Esophagus muscularis mucosa (tissue), 4 donors: ENCODE measurements at regions not wholly inside any gene's neighbourhood (a gene's known extent, or its start where the extent isn't known, plus 50 kb on each side); places are given as distances from the start of the nearest gene placed in this dataset.

Experiments used
- DNase-seq: peaks from one replicate; pipeline ENCODE4 v3.0.0-alpha.2; 2017; ENCODE audit errors: extremely low spot score
- H3K27ac ChIP-seq, 4 donors: fragments of 200-600 bp; sonication (generic); replicated peaks in 1 of 4; 1 replicate in 3 of 4; 2 replicates in 1 of 4; pipeline ENCODE4 v1.5.1; 2016 to 2019; ENCODE audit warnings: mild to moderate bottlenecking in 1 of 4
- H3K27me3 ChIP-seq, 4 donors: fragments of 200-600 bp; sonication (generic); one replicate each; pipeline versions ENCODE4 v1.5.1 to v1.6.0; 2016 to 2019
- H3K36me3 ChIP-seq, 4 donors: fragments of 200-600 bp; sonication (generic); one replicate each; pipeline ENCODE4 v1.5.1; 2016 to 2019
- H3K4me1 ChIP-seq, 4 donors: fragments of 200-600 bp; sonication (generic); one replicate each; pipeline ENCODE4 v1.5.1; 2016 to 2019
- H3K4me3 ChIP-seq, 4 donors: fragments of 200-600 bp; sonication (generic); 1 replicate in 2 of 4; 2 replicates in 2 of 4; pipeline ENCODE4 v1.5.1; 2016 to 2019; ENCODE audit warnings: mild to moderate bottlenecking in 4 of 4, moderate library complexity in 1 of 4
- H3K9me3 ChIP-seq, 4 donors: fragments of 200-600 bp; sonication (generic); 1 replicate in 3 of 4; 2 replicates in 1 of 4; pipeline ENCODE4 v1.5.1; 2016 to 2019
- EP300 ChIP-seq: sonication (generic); formaldehyde crosslinking; IDR thresholded peaks from one replicate; pipeline ENCODE4 v1.6.1; 2017; ENCODE audit warnings: antibody characterized with exemption
- POLR2A ChIP-seq: fragments of 450-650 bp; IDR thresholded peaks from one replicate; pipeline ENCODE4 v1.6.1; 2017; ENCODE audit warnings: antibody characterized with exemption, moderate library complexity, mild to moderate bottlenecking, low read depth
- POLR2AphosphoS5 ChIP-seq, 2 donors: sonication (generic); formaldehyde crosslinking; IDR thresholded peaks; one replicate each; pipeline ENCODE4 v1.6.1; 2017; ENCODE audit warnings: antibody characterized with exemption in 2 of 2
- WGBS: methylation state at CpG from one replicate; pipeline ENCODE4 v1.1.5; 2018; 5-methylcytosine and 5-hydroxymethylcytosine counted together
- intact Hi-C: fragments of 100-400 bp; cut with DNase I; formaldehyde crosslinking; loops from one replicate; pipeline ENCODE4 v1.15.1; 2023
- small RNA-seq, 3 donors: library from RNA; depleted of rRNA; stranded (forward); fragments of <200 nt; gene quantifications; one replicate each; pipeline ENCODE3, GENCODE V24; 2016
- TF ChIP-seq, protein P1 (sequence below), 3 experiments: fragments of 200-600 bp in 2 of 3; fragments of 450-650 bp in 1 of 3; sonication (generic) in 2 of 3; IDR thresholded peaks; one replicate each; pipeline ENCODE4 v1.5.1; 2017 to 2019; ENCODE audit warnings: antibody characterized with exemption in 3 of 3, mild to moderate bottlenecking in 2 of 3, moderate library complexity in 1 of 3

DNA sequence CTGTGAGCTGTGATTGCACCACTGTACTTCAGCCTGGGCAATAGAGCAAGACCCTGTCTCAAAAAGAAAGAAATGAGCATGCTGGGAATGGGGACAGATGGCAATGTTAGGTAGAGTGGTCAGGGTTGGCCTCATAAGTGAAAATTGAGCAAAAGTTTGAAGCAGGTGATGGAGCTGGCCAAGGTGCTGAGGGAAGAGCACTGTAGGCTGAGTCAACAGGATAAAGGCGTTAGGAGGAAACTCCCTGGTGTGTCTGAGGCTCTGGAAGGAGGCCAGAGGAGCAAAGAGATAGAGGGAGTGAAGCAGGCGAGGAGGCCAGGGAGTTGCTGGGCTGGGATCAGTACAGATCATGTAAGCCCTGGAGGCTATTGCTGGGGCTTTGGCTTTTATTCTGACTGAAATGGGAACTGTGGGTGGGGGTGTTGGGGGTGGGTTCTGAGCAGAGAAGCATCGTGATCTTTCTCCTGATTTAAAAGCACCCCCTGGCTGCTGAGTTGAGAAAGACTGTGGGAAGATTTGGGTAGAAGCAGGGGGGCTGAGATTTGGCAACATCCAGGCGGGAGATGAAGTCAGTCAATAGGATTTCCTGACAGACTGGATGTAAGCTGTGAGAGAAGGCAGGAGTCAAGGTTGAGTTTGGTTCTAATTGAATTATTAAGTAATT, 52.5 kb upstream of the VKORC1L1 start:
- 44% methylated on average over 4 of the region's 4 CpGs for WGBS

More for the DNA sequence above, 52.5 kb upstream of the VKORC1L1 start:
- no peak for DNase-seq
- no peaks in the 10 kb centered on the region for H3K27me3 ChIP-seq
- no peak for TF ChIP-seq POLR2AphosphoS5 (IDR thresholded peaks at IDR 0.05)
- TF ChIP-seq, protein P1, sequence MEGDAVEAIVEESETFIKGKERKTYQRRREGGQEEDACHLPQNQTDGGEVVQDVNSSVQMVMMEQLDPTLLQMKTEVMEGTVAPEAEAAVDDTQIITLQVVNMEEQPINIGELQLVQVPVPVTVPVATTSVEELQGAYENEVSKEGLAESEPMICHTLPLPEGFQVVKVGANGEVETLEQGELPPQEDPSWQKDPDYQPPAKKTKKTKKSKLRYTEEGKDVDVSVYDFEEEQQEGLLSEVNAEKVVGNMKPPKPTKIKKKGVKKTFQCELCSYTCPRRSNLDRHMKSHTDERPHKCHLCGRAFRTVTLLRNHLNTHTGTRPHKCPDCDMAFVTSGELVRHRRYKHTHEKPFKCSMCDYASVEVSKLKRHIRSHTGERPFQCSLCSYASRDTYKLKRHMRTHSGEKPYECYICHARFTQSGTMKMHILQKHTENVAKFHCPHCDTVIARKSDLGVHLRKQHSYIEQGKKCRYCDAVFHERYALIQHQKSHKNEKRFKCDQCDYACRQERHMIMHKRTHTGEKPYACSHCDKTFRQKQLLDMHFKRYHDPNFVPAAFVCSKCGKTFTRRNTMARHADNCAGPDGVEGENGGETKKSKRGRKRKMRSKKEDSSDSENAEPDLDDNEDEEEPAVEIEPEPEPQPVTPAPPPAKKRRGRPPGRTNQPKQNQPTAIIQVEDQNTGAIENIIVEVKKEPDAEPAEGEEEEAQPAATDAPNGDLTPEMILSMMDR (IDR thresholded peaks at IDR 0.05) = no peak
- TF ChIP-seq POLR2A = no peak
- no peak for TF ChIP-seq EP300
- H3K27ac ChIP-seq = no peak overlapping the region
- no peaks in the 10 kb centered on the region for H3K36me3 ChIP-seq
- no peaks in the 10 kb centered on the region for H3K9me3 ChIP-seq
- no peaks in the 10 kb centered on the region for H3K4me1 ChIP-seq
- intact Hi-C loops = no loop called here
- H3K4me3 ChIP-seq = no peak overlapping the region

Small RNAs in the stretch of these regions (small RNA-seq; reads per million reads assigned to genes)
- gene AC114501.1 = 0 reads per million in 3 donors
- 0 reads per million in 3 donors for gene RNU6-912P
- gene SNORA15B-2 = 0 reads per million in 3 donors
- gene SNORA22 = 0 reads per million in 3 donors
